Panc1 (cell line): ENCODE measurements at regions not wholly inside any gene's neighbourhood (a gene's known extent, or its start where the extent isn't known, plus 50 kb on each side); places are given as distances from the start of the nearest gene placed in this dataset.

Experiments
- ATAC-seq: fragments of 200-7000 bp; cut with Tn5 transposase; 2 replicates; pipeline ENCODE4 v1.9.1; 2020; ENCODE audit warnings: mild to moderate bottlenecking, moderate library complexity
- BruUV-seq: library from RNA; stranded (reverse); fragments of 400-500 nt; replicated peaks from 2 replicates; lab custom pipeline; 2021; lab: Mats Ljungman, UMichigan
- CTCF ChIA-PET: fragments of 300-600 bp; sonication (Branson Sonifier 250); formaldehyde crosslinking; loops from one replicate; lab custom pipeline; 2022; ENCODE audit warnings: antibody characterized with exemption; lab: Charles Lee
- POLR2A ChIA-PET: fragments of 300-600 bp; sonication (Branson Sonifier 250); formaldehyde crosslinking; loops from one replicate; lab custom pipeline; 2022; ENCODE audit warnings: antibody characterized with exemption; lab: Charles Lee
- DNase-seq: peaks from one replicate; pipeline ENCODE4 v3.0.0-alpha.2; 2010; ENCODE audit warnings: low read depth, low spot score
- H3K27ac ChIP-seq: 2 replicates; pipeline ENCODE4 v1.5.1; 2011; ENCODE audit warnings: mild to moderate bottlenecking, low read length, inconsistent platforms
- H3K27me3 ChIP-seq: fragments of 200-500 bp; sonication (Bioruptor generic); 2 replicates; pipeline ENCODE4 v1.6.0; 2014; ENCODE audit warnings: low read length, inconsistent platforms; ENCODE audit not compliant: control insufficient read depth, insufficient read depth
- H3K36me3 ChIP-seq: fragments of 200-500 bp; sonication (Bioruptor generic); 2 replicates; pipeline ENCODE4 v1.5.1; 2014; ENCODE audit warnings: inconsistent platforms, mild to moderate bottlenecking, low read length, moderate library complexity; ENCODE audit not compliant: control insufficient read depth, insufficient read depth
- H3K4me1 ChIP-seq: 2 replicates; pipeline ENCODE4 v1.5.1; 2011; ENCODE audit warnings: inconsistent platforms, mild to moderate bottlenecking, low read length, moderate library complexity; ENCODE audit not compliant: control insufficient read depth, insufficient read depth
- H3K4me3 ChIP-seq, 2 experiments: 2 replicates each; pipeline ENCODE4 v1.5.1; 2011 to 2012; ENCODE audit warnings: low read depth in 2 of 2, low read length in 2 of 2, mild to moderate bottlenecking in 2 of 2, inconsistent platforms in 1 of 2, moderate library complexity in 1 of 2
- H3K9me3 ChIP-seq: fragments of 200-500 bp; sonication (Bioruptor generic); 2 replicates; pipeline ENCODE4 v1.5.1; 2014; ENCODE audit warnings: low read depth, mild to moderate bottlenecking, inconsistent platforms, low read length, moderate library complexity; ENCODE audit not compliant: control insufficient read depth, insufficient read depth
- CTCF ChIP-seq: fragments of 450-650 bp; IDR thresholded peaks from 2 replicates; pipeline ENCODE4 v1.5.1; 2017; ENCODE audit warnings: mild to moderate bottlenecking
- POLR2AphosphoS5 ChIP-seq: IDR thresholded peaks from 2 replicates; pipeline ENCODE4 v1.6.1; 2012; ENCODE audit warnings: mild to moderate bottlenecking, low read depth, low read length, moderate library complexity
- REST ChIP-seq, 2 experiments: IDR thresholded peaks; 2 replicates each; pipeline ENCODE4 v1.6.1; 2011 to 2012; ENCODE audit warnings: low read depth in 2 of 2, control low read depth in 1 of 2, low read length in 1 of 2, mild to moderate bottlenecking in 1 of 2, moderate library complexity in 1 of 2; ENCODE audit not compliant: insufficient read depth in 1 of 2
- SIN3A ChIP-seq: IDR thresholded peaks from 2 replicates; pipeline ENCODE4 v1.6.1; 2012; ENCODE audit warnings: low read depth, mild to moderate bottlenecking, low read length, moderate library complexity, borderline replicate concordance; ENCODE audit not compliant: insufficient read depth
- TCF7L2 ChIP-seq: IDR thresholded peaks from 2 replicates; pipeline ENCODE4 v1.6.1; 2011; ENCODE audit warnings: mild to moderate bottlenecking, low read depth, low read length, inconsistent platforms
- in situ Hi-C: cut with HindIII; loops from 2 replicates; pipeline ENCODE4 v1.10.0; 2016; ENCODE audit warnings: low sequenced_read_pairs, low pct_unique_long_range_greater_than_20kb
- intact Hi-C: fragments of 100-400 bp; cut with micrococcal nuclease; formaldehyde crosslinking; loops from one replicate; pipeline ENCODE4 v1.10.0; 2022; ENCODE audit not compliant: unreplicated experiment

GRCh38 chr17:63232565-63233310, 213.4 kb downstream of the CYB561 start:
- DNase-seq = no peak
- Histone ChIP-seq H3K27ac (no peak overlapping the region), H3K36me3 (no peaks in the 10 kb centered on the region), H3K4me3 (no peak overlapping the region), H3K4me1 (no peaks in the 10 kb centered on the region), H3K27me3 (no peaks in the 10 kb centered on the region), H3K9me3 (no peaks in the 10 kb centered on the region)
- ATAC-seq = no peak
- POLR2A ChIA-PET = interaction anchor here (0.6 kb wide), 1 partner anchor 596 kb away, joined by 17 read pairs; no protein-coding TSS in a partner anchor
- intact Hi-C loops = no loop called here
- TF ChIP-seq REST (IDR thresholded peaks at IDR 0.05; ENCODE audit: insufficient read depth in 1 of 2, low read depth in 2 of 2, low read length in 1 of 2) (no peak), SIN3A (no peak), POLR2AphosphoS5 (no peak), CTCF (no peak)
- BruUV-seq = no TSS peak
- in situ Hi-C loops = no loop called here
- CTCF ChIA-PET = no interaction called here

GRCh38 chr17:63240106-63240505, 206.0 kb downstream of the CYB561 start:
- no TSS peak for BruUV-seq
- in situ Hi-C loops = no loop called here
- CTCF ChIA-PET = no interaction called here
- no peak for TF ChIP-seq TCF7L2
- no peak for TF ChIP-seq POLR2AphosphoS5
- TF ChIP-seq REST (IDR thresholded peaks at IDR 0.05; ENCODE audit: insufficient read depth in 1 of 2, low read depth in 2 of 2, low read length in 1 of 2) = no peak
- no peak for TF ChIP-seq SIN3A
- TF ChIP-seq CTCF = no peak
- Histone ChIP-seq H3K27me3 (no peaks in the 10 kb centered on the region), H3K9me3 (no peaks in the 10 kb centered on the region), H3K27ac (no peak overlapping the region), H3K4me3 (no peak overlapping the region), H3K36me3 (no peaks in the 10 kb centered on the region), H3K4me1 (no peaks in the 10 kb centered on the region)
- DNase-seq = no peak
- intact Hi-C loops = no loop called here
- POLR2A ChIA-PET = no interaction called here
- ATAC-seq = no peak
